Common myeloid progenitor, CD34-positive (primary cell): ENCODE measurements at regions not wholly inside any gene's neighbourhood (a gene's known extent, or its start where the extent isn't known, plus 50 kb on each side); places are given as distances from the start of the nearest gene placed in this dataset.

Experiments
- CTCF ChIA-PET: fragments of 350-600 bp; sonication (Branson Sonifier 250); formaldehyde crosslinking; loops from one replicate; lab custom pipeline; 2021; ENCODE audit warnings: antibody characterized with exemption; lab: Charles Lee
- POLR2A ChIA-PET: fragments of 350-600 bp; sonication (Branson Sonifier 250); formaldehyde crosslinking; loops from one replicate; lab custom pipeline; 2021; ENCODE audit warnings: antibody characterized with exemption; lab: Charles Lee
- DNase-seq, 3 donors: peaks; one replicate each; pipeline versions ENCODE4 v3.0.0 to v3.0.0-alpha.2; 2013
- H3K27ac ChIP-seq, 2 experiments: 1 replicate in 1 of 2; 2 replicates in 1 of 2; pipeline ENCODE4 v1.7.0; 2013; ENCODE audit warnings: inconsistent platforms in 2 of 2, low read length in 2 of 2, mild to moderate bottlenecking in 2 of 2, low read depth in 1 of 2, moderate library complexity in 1 of 2; ENCODE audit not compliant: severe bottlenecking in 2 of 2, insufficient read depth in 1 of 2, poor library complexity in 1 of 2
- H3K27me3 ChIP-seq, 5 experiments: replicated peaks in 2 of 5; 1 replicate in 3 of 5; 2 replicates in 2 of 5; pipeline versions ENCODE4 v1.6.1 to v1.7.0; 2013; ENCODE audit warnings: low read length in 4 of 5, mild to moderate bottlenecking in 2 of 5, moderate library complexity in 2 of 5, inconsistent platforms in 1 of 5; ENCODE audit not compliant: insufficient read depth in 5 of 5, control insufficient read depth in 4 of 5
- H3K36me3 ChIP-seq, 4 experiments: 1 replicate in 2 of 4; 2 replicates in 2 of 4; pipeline versions ENCODE4 v1.6.1 to v1.7.0; 2013; ENCODE audit warnings: low read length in 3 of 4, control low read depth in 1 of 4, mild to moderate bottlenecking in 1 of 4; ENCODE audit not compliant: control insufficient read depth in 4 of 4, insufficient read depth in 4 of 4
- H3K4me1 ChIP-seq, 4 experiments: 1 replicate in 3 of 4; 2 replicates in 1 of 4; pipeline versions ENCODE4 v1.6.1 to v1.7.1; 2013; ENCODE audit warnings: low read length in 3 of 4, mild to moderate bottlenecking in 3 of 4, control low read depth in 1 of 4, inconsistent platforms in 1 of 4, moderate library complexity in 1 of 4; ENCODE audit not compliant: control insufficient read depth in 4 of 4, insufficient read depth in 4 of 4; ENCODE audit errors: control extremely low read depth in 1 of 4
- H3K4me3 ChIP-seq, 7 experiments: 1 replicate in 4 of 7; 2 replicates in 3 of 7; pipeline versions ENCODE4 v1.5.1 to v1.7.0; 2013; ENCODE audit warnings: mild to moderate bottlenecking in 7 of 7, low read length in 6 of 7, moderate library complexity in 6 of 7, inconsistent platforms in 2 of 7, low read depth in 2 of 7, control low read depth in 1 of 7; ENCODE audit not compliant: insufficient read depth in 4 of 7, control insufficient read depth in 1 of 7; ENCODE audit errors: extremely low read depth in 1 of 7
- H3K9me3 ChIP-seq, 5 experiments: 1 replicate in 4 of 5; 2 replicates in 1 of 5; pipeline versions ENCODE4 v1.6.1 to v1.7.1; 2013; ENCODE audit warnings: low read length in 4 of 5, mild to moderate bottlenecking in 2 of 5, inconsistent platforms in 1 of 5, low read depth in 1 of 5, moderate library complexity in 1 of 5; ENCODE audit not compliant: control insufficient read depth in 4 of 5, insufficient read depth in 2 of 5; ENCODE audit errors: control extremely low read depth in 1 of 5
- WGBS: methylation state at CpG from one replicate; pipeline ENCODE4 v1.1.5; 2013; ENCODE audit not compliant: insufficient coverage; 5-methylcytosine and 5-hydroxymethylcytosine counted together

- POLR2A ChIA-PET, result no interaction called here
- Histone ChIP-seq H3K9me3 (no peaks in the 10 kb centered on the region), H3K27ac (no peak overlapping the region), H3K27me3 (no peaks in the 10 kb centered on the region), H3K36me3 (no peaks in the 10 kb centered on the region), H3K4me3 (no peak overlapping the region), H3K4me1 (peaks cover 0 to 13% (median 6%) of the 10 kb centered on the region in 4 experiments)
- peak; percentile 17 to 65 (median 57) for DNase-seq
- CTCF ChIA-PET, result no interaction called here
- WGBS, result no CpG with 5 or more reads among the region's 2 CpGs
These were observed 265.0 kb upstream of the MARCKS start for GRCh38 chr6:113591896-113592827.

DNA sequence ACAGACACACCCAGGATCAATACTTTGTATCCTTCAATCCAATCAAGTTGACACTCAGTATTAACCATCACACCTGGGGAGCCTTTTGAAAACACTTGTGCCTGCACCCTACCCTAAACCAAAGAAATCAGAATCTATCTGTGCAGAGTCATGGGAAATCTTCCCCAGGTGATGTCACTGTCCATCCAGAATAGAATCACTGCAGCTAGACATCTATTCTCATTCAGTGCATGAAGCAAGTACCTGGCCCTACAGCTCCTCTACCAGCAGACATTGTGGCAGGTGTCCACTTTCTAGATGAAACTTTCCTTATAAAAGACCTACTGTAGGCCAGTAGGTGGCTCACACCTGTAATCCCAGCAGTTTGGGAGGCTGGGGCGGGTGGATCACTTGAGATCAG lies 262.4 kb upstream of the MARCKS start:
- Histone ChIP-seq H3K9me3 (no peaks in the 10 kb centered on the region), H3K27me3 (no peaks in the 10 kb centered on the region), H3K4me3 (no peak overlapping the region), H3K36me3 (no peaks in the 10 kb centered on the region), H3K4me1 (peaks cover 0 to 13% (median 6%) of the 10 kb centered on the region in 4 experiments), H3K27ac (no peak overlapping the region)
- 100% methylated on average over 1 of the region's 1 CpG for WGBS
- POLR2A ChIA-PET, result no interaction called here
- no peak for DNase-seq
- CTCF ChIA-PET, result no interaction called here

DNA sequence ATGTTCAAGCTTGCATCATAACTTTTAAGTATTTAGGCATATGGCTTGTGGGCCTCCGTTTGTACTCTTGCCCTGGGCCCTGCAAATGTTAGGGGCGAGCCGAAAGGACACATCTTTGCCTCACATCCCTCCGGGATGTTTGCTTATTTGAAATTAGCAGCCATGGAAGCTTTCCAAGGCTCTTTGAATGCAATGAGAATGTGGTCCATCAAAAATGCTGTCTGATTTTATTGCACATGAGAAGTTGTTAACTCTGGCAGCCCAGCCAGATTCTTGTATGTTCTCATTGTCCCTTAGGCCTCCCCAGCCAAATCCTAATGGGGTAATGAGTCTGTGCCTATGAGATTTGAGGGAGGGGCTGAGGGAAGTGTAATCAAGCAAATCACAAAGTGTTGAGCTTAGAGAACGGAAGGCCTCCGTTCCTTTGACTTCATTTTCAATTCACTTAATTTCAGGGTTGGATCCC lies 261.2 kb upstream of the MARCKS start:
- ChIA-PET CTCF (no interaction called here), POLR2A (no interaction called here)
- H3K9me3 ChIP-seq, result peaks cover 0 to 3% (median 1%) of the 10 kb centered on the region in 5 experiments
- H3K27ac ChIP-seq, result no peak overlapping the region
- peaks cover 0 to 11% (median 6%) of the 10 kb centered on the region in 4 experiments for H3K4me1 ChIP-seq
- H3K36me3 ChIP-seq, result no peaks in the 10 kb centered on the region
- DNase-seq, result no peak
- H3K4me3 ChIP-seq, result no peak overlapping the region
- H3K27me3 ChIP-seq, result no peaks in the 10 kb centered on the region
- WGBS, result 99% methylated on average over 5 of the region's 6 CpGs

- Histone ChIP-seq H3K36me3 (no peaks in the 10 kb centered on the region), H3K9me3 (peaks cover 0 to 3% (median 1%) of the 10 kb centered on the region in 5 experiments), H3K4me3 (no peak overlapping the region), H3K27me3 (no peaks in the 10 kb centered on the region), H3K27ac (no peak overlapping the region), H3K4me1 (peaks cover 0 to 10% (median 6%) of the 10 kb centered on the region in 4 experiments)
- POLR2A ChIA-PET, result no interaction called here
- DNase-seq, result no peak
- WGBS, result 100% methylated on average over 3 of the region's 5 CpGs
- CTCF ChIA-PET, result no interaction called here
These were observed 260.5 kb upstream of the MARCKS start for GRCh38 chr6:113596387-113597230.

- ChIA-PET CTCF (no interaction called here), POLR2A (no interaction called here)
- H3K4me3 ChIP-seq, result no peak overlapping the region
- WGBS, result no CpG with 5 or more reads among the region's 1 CpG
- H3K36me3 ChIP-seq, result no peaks in the 10 kb centered on the region
- no peak for DNase-seq
- H3K9me3 ChIP-seq, result peaks cover 0 to 3% (median 1%) of the 10 kb centered on the region in 5 experiments
- H3K27ac ChIP-seq, result no peak overlapping the region
- H3K27me3 ChIP-seq, result no peaks in the 10 kb centered on the region
- H3K4me1 ChIP-seq, result peaks cover 0 to 4% (median 2%) of the 10 kb centered on the region in 4 experiments
These were observed 259.9 kb upstream of the MARCKS start for GRCh38 chr6:113597231-113597583.

DNA sequence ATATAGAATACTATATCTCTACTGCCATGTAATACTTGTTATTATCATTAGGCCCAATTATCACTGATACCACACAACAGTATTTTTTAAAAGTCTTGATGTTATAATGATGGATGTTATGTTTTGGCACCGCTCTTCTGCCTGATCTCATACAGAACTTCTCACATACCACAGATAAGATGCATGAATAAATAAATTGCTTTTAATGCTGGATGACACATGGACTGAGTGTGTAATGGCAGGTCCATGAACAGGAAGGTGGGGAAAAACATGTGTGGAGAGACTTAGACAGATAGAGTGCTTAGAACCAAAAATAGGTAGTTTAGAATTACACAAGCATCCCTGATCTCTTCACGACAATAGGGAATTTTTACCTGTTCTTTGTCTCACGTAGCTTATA lies 258.4 kb upstream of the MARCKS start:
- no peak for DNase-seq
- no peaks in the 10 kb centered on the region for H3K36me3 ChIP-seq
- peaks cover 0 to 5% (median 2%) of the 10 kb centered on the region in 4 experiments for H3K4me1 ChIP-seq
- 100% methylated on average over 2 of the region's 3 CpGs for WGBS
- no peak overlapping the region for H3K4me3 ChIP-seq
- no peaks in the 10 kb centered on the region for H3K27me3 ChIP-seq
- H3K9me3 ChIP-seq, result peaks cover 0 to 3% (median 1%) of the 10 kb centered on the region in 5 experiments
- H3K27ac ChIP-seq, result no peak overlapping the region
- POLR2A ChIA-PET, result no interaction called here
- CTCF ChIA-PET, result no interaction called here
